Neural crest cell (in vitro differentiated cells): ENCODE measurements at regions not wholly inside any gene's neighbourhood (a gene's known extent, or its start where the extent isn't known, plus 50 kb on each side); places are given as distances from the start of the nearest gene placed in this dataset.
"Not testable (repeated sequence)": the region's sequence is repeated elsewhere in the genome, so short reads cannot be mapped to it uniquely, and the experiment has no call there.

ENCODE experiments used
- DNase-seq: peaks from one replicate; pipeline ENCODE4 v3.0.0; 2021; ENCODE audit warnings: low read depth, mixed read lengths, low spot score
- H3K27ac Mint-ChIP-seq: one replicate; pipeline ENCODE4 v1.8.0; 2021; ENCODE audit warnings: mild to moderate bottlenecking, mixed read lengths; ENCODE audit not compliant: unreplicated experiment
- H3K27me3 Mint-ChIP-seq: 2 replicates; pipeline ENCODE4 v1.8.0; 2021; ENCODE audit warnings: low read depth, mild to moderate bottlenecking, mixed read lengths
- H3K36me3 Mint-ChIP-seq: 2 replicates; pipeline ENCODE4 v1.8.0; 2021; ENCODE audit warnings: low read depth, mild to moderate bottlenecking, mixed read lengths
- H3K4me1 Mint-ChIP-seq: 2 replicates; pipeline ENCODE4 v1.8.0; 2021; ENCODE audit warnings: mixed read lengths
- H3K4me3 Mint-ChIP-seq: one replicate; pipeline ENCODE4 v1.8.0; 2021; ENCODE audit warnings: mild to moderate bottlenecking, mixed read lengths
- H3K9me3 Mint-ChIP-seq: 2 replicates; pipeline ENCODE4 v1.8.0; 2021; ENCODE audit warnings: mixed read lengths
- TF ChIP-seq, protein P1 (sequence below): fragments of 200-600 bp; sonication (generic); conservative IDR thresholded peaks from 2 replicates; pipeline ENCODE4 v1.5.0; 2021; ENCODE audit warnings: antibody characterized with exemption, mild to moderate bottlenecking

DNA sequence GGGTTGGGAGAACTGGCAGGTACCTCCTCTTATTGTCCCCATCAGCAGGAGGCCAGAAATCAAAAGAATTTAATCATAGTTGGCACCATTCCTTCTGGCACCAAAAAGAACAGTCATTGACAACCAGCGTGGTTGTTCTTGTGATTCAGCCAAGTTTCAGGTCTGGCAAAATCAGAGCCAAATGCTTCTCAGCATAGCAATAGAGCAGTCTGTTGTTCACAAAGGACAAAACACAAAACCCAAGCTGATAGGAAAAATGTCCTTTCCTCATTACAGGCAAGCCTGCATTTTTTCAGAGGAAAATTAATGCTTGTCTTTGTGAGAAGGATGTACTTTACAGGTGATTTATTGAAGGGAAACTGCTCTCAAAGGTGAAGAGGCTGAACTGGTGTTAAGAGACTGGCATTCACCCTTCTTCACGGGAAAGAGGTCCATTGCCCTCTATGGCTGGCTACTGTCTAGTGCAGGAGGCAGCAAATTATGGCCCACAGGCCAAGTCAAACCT lies 241.8 kb upstream of the ARHGAP42 start:
- Mint-ChIP-seq H3K4me1 (no peaks in the 10 kb centered on the region), H3K27ac (no peak overlapping the region), H3K4me3 (no peak overlapping the region), H3K9me3 (peaks cover 2% of the 10 kb centered on the region), H3K27me3 (no peaks in the 10 kb centered on the region), H3K36me3 (no peaks in the 10 kb centered on the region)
- no peak for DNase-seq
- TF ChIP-seq, protein P1, sequence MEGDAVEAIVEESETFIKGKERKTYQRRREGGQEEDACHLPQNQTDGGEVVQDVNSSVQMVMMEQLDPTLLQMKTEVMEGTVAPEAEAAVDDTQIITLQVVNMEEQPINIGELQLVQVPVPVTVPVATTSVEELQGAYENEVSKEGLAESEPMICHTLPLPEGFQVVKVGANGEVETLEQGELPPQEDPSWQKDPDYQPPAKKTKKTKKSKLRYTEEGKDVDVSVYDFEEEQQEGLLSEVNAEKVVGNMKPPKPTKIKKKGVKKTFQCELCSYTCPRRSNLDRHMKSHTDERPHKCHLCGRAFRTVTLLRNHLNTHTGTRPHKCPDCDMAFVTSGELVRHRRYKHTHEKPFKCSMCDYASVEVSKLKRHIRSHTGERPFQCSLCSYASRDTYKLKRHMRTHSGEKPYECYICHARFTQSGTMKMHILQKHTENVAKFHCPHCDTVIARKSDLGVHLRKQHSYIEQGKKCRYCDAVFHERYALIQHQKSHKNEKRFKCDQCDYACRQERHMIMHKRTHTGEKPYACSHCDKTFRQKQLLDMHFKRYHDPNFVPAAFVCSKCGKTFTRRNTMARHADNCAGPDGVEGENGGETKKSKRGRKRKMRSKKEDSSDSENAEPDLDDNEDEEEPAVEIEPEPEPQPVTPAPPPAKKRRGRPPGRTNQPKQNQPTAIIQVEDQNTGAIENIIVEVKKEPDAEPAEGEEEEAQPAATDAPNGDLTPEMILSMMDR = no peak

DNA sequence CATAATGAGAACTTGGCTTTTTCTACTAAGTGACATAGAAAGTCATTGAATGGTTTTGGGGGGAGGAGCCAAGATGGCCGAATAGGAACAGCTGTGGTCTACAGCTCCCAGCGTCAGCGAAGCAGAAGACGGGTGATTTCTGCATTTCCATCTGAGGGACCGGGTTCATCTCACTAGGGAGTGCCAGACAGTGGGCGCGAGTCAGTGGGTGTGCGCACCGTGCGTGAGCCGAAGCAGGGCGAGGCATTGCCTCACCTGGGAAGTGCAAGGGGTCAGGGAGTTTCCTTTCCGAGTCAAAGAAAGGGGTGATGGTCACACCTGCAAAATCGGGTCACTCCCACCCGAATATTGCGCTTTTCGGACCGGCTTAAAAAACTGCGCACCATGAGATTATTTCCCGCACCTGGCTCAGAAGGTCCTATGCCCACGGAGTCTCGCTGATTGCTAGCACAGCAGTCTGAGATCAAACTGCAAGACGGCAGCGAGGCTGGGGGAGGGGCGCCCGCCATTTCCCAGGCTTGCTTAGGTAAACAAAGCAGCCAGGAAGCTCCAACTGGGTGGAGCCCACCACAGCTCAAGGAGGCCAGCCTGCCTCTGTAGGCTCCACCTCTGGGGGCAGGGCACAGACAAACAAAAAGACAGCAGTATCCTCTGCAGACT lies 235.2 kb upstream of the ARHGAP42 start:
- H3K27ac Mint-ChIP-seq, DNase-seq, H3K4me3 Mint-ChIP-seq, H3K9me3 Mint-ChIP-seq, H3K4me1 Mint-ChIP-seq, H3K27me3 Mint-ChIP-seq, H3K36me3 Mint-ChIP-seq: not testable (repeated sequence)

DNA sequence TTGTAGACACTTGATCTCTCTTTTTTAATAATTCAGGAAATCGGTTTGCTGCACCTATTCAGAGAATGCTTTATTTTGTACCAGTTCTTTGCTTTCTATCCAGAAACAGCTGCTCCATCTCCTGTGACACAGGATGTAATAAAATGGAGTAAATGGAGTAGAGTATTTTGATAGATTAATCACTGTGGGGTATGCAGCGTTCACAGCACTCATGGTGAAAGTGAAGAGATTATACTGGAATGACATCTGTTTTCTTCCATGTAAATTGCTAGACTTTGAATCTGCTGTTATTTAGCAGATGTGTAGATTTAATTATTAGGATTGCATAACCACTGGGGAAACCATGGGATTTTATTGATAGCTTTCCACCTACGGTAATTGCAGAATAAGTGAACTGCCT lies 227.3 kb upstream of the ARHGAP42 start:
- Mint-ChIP-seq H3K36me3 (no peaks in the 10 kb centered on the region), H3K9me3 (peaks cover 3% of the 10 kb centered on the region), H3K4me3 (no peak overlapping the region), H3K27me3 (no peaks in the 10 kb centered on the region), H3K27ac (no peak overlapping the region), H3K4me1 (no peaks in the 10 kb centered on the region)
- TF ChIP-seq, protein P1 = no peak
- no peak for DNase-seq

DNA sequence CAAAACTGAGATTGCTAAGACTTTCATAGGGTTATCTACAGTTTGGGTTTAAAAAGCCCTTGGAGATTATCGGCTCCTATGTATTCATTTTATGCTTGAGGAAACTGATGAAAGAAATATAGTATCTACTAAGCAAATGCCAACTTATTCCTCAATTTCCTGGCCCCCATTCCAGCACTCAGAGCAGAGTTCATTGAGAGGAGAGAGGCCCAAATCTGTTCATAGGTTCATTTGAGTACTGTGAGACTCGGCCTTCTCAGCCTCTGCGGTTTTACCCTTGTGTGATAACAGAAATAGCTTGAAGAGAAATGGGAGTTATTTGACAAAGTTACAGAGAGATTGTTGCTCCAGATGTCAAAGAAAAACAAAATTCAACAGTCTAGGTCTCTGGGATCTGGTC lies 226.7 kb upstream of the ARHGAP42 start:
- Mint-ChIP-seq H3K36me3 (no peaks in the 10 kb centered on the region), H3K9me3 (peaks cover 3% of the 10 kb centered on the region), H3K4me1 (no peaks in the 10 kb centered on the region), H3K4me3 (no peak overlapping the region), H3K27me3 (no peaks in the 10 kb centered on the region), H3K27ac (no peak overlapping the region)
- TF ChIP-seq, protein P1 = no peak
- DNase-seq = no peak

DNA sequence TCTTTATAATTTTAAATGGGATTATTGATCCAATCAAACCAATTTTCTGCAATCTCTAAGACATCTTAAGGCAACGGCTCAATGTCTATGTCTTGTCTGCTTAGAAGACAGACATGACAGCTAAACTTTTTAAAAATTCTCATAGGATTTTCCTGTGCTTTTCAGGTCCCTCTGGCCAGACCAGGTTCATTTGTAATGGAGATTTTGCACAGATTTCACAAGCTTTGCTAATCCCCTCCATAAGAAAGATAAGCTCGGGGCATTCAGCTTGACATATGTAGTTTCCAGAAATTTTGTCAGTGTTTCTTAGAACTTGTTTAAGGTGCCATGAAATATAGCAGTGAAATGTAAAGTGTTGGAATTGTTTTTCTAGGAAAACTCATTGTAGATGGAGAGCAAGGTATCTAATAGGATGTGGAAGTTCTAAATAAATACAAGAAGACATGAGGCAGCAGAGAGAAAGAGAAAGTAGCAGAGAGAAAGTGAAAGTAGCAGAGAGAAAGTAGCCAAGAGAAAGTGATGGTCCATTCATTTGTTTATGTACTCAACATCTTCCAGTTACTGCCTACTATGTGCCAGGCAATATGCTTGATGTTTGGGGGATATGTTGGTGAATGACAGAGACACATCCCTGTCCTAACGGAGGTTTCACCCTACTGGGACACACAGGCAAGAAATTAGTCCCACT lies 219.1 kb upstream of the ARHGAP42 start:
- Mint-ChIP-seq H3K4me3 (no peak overlapping the region), H3K9me3 (peaks cover 3% of the 10 kb centered on the region), H3K36me3 (peaks cover 3% of the 10 kb centered on the region), H3K4me1 (no peaks in the 10 kb centered on the region), H3K27ac (no peak overlapping the region), H3K27me3 (peaks cover 4% of the 10 kb centered on the region)
- no peak for DNase-seq
- TF ChIP-seq, protein P1 = no peak

DNA sequence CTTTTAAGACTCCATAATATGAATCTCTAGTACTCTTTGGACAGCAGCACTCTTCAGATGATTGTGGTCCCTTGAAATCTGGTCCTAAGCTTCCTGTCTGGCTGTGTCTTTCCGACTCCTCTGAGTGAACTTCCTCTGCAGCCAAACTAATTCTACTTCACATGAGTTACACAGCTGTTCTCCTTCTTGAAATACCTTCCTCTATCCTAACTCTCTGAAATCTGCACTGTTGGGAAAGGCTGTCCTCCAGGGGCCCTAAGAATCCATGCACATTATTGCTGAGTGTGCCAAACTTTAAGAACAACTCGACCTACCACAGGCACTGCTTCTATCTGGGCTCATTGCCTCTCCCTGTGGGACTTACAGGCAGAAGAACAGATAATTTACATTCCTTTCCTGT lies 217.3 kb upstream of the ARHGAP42 start:
- DNase-seq = no peak
- no peak overlapping the region for H3K4me3 Mint-ChIP-seq
- TF ChIP-seq, protein P1 = no peak
- H3K4me1 Mint-ChIP-seq = no peaks in the 10 kb centered on the region
- peaks cover 4% of the 10 kb centered on the region for H3K27me3 Mint-ChIP-seq
- peaks cover 3% of the 10 kb centered on the region for H3K36me3 Mint-ChIP-seq
- peaks cover 3% of the 10 kb centered on the region for H3K9me3 Mint-ChIP-seq
- no peak overlapping the region for H3K27ac Mint-ChIP-seq
